ENCODE measurements at regions not wholly inside any gene's neighbourhood (a gene's known extent, or its start where the extent isn't known, plus 50 kb on each side); places are given as distances from the start of the nearest gene placed in this dataset.
"Not testable (repeated sequence)": the region's sequence is repeated elsewhere in the genome, so short reads cannot be mapped to it uniquely, and the experiment has no call there.

GRCh38 chr6:139446138-139446715, 71.8 kb upstream of the CITED2 start:
- DNase-seq (ENCODE audit: low spot score) (no peak), FAIRE-seq (no peak)

DNA sequence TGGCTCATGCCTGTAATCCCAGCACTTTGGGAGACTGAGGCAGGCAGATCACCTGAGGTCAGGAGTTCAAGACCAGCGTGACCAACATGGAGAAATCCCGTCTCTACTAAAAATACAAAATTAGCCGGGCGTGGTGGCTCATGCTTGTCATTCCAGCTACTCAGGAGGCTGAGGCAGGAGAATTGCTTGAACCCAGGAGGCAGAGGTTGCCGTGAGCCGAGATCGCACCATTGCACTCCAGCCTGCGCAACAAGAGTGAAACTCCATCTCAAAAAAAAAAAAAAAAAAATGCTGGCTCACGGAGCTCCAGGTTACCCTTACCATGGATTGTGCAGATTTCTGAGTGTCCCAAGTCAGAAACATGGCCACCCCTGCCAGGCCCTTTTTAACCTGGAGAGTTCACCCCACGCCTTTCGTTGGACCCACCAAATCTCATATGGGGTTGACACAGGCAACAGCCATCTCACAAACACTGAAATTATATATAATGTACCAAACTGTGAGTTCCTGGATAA, 69.9 kb upstream of the CITED2 start:
- FAIRE-seq; DNase-seq (ENCODE audit: low spot score): not testable (repeated sequence)

GRCh38 chr6:139443231-139444112, 69.0 kb upstream of the CITED2 start:
- FAIRE-seq: no peak

GRCh38 chr6:139442188-139442671, 67.8 kb upstream of the CITED2 start:
- no peak for FAIRE-seq
- DNase-seq (ENCODE audit: low spot score): no peak

More at GRCh38 chr6:139443231-139444112, 69.0 kb upstream of the CITED2 start:
- no peak for DNase-seq (ENCODE audit: low spot score)

DNA sequence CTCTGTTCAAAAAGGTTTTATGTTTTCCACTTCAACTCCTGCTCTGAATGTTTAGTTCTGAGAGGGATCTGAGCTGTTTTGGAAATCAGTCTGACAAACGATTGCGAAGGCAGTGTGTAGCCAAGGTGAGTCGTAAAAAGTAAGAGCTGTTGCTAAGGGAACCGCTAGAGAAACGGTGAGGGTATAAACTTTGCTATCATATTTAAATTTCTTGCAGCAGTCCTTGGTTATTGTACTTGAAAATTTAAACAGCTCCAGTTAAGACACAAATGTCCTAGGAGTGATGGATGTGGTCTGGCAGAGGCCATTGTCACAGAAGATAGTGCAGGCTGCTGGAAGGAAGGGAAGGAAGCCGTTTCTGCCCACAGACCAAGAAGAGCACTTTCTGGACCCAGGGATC, 64.9 kb upstream of the CITED2 start:
- FAIRE-seq: no peak
- DNase-seq (ENCODE audit: low spot score): no peak

DNA sequence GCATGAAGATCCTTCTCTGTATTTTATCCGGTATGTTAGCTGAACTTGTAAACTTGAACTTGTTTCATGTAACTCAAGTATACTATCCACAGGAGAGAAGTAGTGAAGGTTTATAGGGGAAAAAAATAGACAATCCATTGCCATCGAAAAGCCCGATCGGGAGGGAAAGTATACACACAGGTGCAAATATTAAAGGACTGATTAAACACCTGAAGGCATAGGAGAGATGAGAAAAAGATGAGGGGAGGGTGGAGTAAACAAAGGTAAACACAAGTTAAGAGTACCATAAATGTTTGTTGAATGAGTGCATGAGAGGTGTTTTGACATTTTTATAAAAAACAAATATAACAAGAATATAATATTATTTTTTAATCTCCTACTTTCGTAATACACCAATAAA, 64.3 kb upstream of the CITED2 start:
- FAIRE-seq (no peak), DNase-seq (ENCODE audit: low spot score) (no peak)

GRCh38 chr6:139436957-139437348, 62.5 kb upstream of the CITED2 start:
- FAIRE-seq: no peak
- no peak for DNase-seq (ENCODE audit: low spot score)

DNA sequence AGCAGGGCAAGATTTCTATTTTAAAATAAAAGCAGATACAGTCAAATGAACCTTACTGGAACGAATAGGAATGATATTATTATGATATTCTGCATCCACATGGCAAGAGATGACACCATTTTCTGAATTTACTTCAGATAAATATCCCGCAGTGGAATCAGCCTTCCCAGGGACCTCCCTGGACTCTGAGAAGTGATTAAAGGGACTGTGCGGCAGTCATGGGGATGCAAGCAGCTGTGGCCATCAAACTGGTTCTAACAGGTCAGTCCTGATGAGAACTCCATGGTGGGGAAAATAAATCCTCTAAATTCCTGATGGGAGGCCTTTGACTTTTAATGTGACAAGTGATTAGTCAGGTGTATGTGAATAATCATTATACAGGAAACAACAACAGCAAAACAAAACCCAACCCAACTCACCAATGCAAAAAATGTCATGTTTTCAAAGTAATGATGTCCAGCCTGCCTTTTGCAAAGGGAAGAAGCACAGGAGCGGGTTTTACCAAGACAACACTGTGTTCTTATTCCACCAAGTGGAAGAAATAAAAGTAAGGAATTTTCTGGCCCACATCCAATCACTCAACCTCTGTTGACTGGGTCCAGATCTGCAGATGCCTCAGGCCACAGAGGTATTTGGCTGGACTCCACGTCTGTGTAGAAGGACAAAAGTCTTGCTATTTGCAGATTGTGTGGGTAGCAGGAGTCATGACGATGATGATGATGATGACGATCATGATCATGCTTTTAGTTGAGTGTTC, 61.9 kb upstream of the CITED2 start:
- peak; percentile 48 for DNase-seq (ENCODE audit: low spot score)
- no peak for FAIRE-seq

- FAIRE-seq (no peak), DNase-seq (ENCODE audit: low spot score) (no peak)
Observed at GRCh38 chr6:139433631-139434419, 59.4 kb upstream of the CITED2 start.

DNA sequence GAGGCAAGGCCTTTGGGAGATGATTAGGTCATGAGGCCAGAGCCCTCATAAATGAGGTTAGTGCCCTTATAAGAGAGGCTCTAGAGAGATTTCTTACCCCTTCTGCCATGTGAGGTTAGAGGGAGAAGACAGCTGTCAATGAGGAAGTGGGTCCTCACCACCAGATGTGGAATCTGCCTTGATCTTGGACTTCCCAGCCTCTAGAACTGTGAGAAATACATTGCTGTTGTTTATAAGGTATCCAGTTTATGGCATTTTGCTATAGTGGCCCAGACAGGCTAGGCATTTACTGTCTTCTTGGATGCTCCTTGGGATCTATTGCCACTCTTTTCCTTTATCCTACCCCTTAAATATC, 57.1 kb upstream of the CITED2 start:
- DNase-seq (ENCODE audit: low spot score) (no peak), FAIRE-seq (no peak)

DNA sequence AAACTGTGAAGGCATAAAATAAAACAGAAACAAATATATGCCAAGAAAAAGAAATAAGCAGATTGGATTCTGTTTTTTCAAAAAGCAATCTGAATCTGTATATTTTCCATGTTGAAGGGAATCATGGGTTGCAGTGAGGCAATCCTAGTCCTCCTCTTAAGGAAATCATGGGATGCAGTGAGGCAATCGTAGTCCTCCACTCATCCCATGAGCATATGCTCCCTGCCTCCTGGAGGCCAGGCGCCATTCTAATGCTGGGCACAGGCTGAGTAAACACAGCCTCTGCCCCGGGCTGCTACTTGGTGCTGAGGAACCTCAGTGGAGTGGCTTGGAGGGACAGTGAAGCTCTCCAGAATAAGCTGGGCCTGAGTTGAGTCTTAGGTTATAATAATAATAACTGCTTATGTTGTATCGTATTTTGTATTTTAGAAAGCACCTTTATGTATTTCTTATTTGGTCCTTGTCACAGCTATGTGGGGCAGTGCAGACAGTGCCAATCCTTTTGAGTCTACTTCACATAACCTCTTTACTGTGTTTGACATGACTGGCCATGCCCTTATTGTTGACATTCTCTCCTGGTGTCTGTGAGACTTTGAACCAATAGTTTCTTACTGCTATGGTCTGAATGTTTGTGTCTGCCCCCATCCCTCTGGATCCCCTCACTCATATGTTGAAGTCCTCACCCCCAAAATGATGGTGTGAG, 56.6 kb upstream of the CITED2 start:
- FAIRE-seq (no peak), DNase-seq (ENCODE audit: low spot score) (no peak)

- FAIRE-seq: no peak
- DNase-seq (ENCODE audit: low spot score): no peak
Observed at GRCh38 chr6:139429580-139430145, 55.2 kb upstream of the CITED2 start.

- DNase-seq (ENCODE audit: low spot score): no peak
- FAIRE-seq: no peak
Observed at GRCh38 chr6:139427199-139427598, 52.8 kb upstream of the CITED2 start.

- FAIRE-seq (no peak), DNase-seq (ENCODE audit: low spot score) (no peak)
Observed at GRCh38 chr6:139426795-139427194, 52.3 kb upstream of the CITED2 start.

DNA sequence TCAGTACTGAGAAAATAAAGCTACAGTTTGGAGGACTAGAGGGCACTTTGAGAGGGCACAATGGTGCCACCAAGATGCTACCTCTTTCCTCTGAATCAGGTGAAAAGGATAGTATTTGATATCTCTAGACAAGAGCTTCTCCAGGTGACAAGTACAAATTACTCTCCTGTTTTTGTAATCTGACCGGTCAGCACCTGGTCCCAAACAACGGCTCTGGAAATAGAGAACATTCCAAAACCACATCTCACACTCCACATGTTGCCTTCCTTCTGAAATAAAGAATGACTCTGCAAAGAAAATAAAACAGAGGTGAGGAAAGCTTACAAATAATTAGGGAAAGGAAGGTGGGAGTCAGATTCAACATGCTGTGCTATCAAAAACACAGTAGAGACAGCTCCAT, 51.3 kb upstream of the CITED2 start:
- no peak for FAIRE-seq
- no peak for DNase-seq (ENCODE audit: low spot score)

- FAIRE-seq: no peak
- DNase-seq (ENCODE audit: low spot score): no peak
Observed at GRCh38 chr6:139423971-139424667, 49.7 kb upstream of the CITED2 start.

All from RCC 7860 (cell line).